HG03432 (cell line): ENCODE measurements at regions not wholly inside any gene's neighbourhood (a gene's known extent, or its start where the extent isn't known, plus 50 kb on each side); places are given as distances from the start of the nearest gene placed in this dataset.
"Not testable (repeated sequence)": the region's sequence is repeated elsewhere in the genome, so short reads cannot be mapped to it uniquely, and the experiment has no call there.

Source experiments
- ATAC-seq: cut with Tn5 transposase; IDR thresholded peaks from one replicate; pipeline ENCODE4 v1.9.1; 2021; ENCODE audit warnings: mild to moderate bottlenecking, moderate library complexity; ENCODE audit not compliant: unreplicated experiment

DNA sequence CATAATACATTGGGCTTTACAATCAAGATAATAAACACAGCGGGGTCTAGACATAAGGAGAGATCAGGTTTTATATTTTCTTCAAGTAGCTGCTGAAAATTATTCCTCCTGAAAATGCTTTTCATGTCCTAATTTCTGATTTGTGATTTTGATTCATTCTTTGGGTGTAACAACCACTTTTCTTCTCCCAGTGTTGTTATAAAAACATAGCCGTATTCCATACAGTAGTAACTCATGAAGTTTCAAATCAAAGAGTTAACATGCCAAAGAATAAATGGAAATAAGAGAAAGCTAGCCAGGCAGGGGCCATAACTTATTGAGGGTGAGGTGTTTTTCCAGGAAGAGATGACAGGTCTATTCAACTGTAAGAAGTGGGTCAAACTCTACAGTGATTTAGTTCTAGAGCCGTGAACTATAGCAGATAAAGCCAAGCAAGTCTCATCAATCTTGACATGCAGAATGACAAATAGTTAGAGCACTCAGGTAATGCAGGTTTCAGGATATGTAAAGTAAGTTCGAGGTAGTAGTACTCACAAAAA, 934.4 kb upstream of the SLITRK1 start:
- ATAC-seq = no peak

DNA sequence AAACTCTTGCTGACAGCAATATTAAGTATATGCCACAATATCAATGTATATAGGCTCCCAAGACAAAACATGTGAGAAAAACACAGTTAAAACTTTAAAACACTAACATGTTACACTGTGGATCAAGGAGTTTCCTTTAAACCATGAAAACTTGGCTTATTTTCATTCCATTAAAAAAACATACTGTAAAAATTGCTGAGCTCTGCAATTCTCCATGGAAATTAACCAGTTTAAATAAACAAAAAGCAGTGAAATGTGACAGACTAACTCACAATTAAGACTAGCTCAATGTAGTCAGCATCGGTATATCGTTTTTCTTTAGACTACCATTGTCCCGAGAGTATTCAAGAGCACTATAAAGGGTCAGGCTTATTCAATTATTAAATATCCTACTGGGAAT, 930.5 kb upstream of the SLITRK1 start:
- no peak for ATAC-seq

DNA sequence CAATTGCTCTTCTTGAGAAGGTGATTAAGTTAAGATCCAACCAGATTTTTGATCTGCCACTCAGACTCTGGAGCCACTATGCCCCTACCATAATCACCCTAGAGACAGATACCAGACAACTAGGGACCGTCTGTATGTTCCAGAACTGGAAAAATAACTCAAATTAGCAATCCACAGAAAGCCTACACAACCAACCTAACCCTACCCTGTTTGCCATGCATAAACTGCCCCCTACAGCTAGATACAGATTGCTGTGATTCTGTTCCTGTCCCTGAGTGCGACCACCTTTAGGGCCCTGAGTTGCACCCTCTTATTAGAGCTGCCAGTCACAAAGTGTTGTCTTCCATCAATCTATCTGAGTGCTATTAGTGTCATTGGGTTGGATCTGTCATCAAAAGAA, 929.8 kb upstream of the SLITRK1 start:
- ATAC-seq = no peak

DNA sequence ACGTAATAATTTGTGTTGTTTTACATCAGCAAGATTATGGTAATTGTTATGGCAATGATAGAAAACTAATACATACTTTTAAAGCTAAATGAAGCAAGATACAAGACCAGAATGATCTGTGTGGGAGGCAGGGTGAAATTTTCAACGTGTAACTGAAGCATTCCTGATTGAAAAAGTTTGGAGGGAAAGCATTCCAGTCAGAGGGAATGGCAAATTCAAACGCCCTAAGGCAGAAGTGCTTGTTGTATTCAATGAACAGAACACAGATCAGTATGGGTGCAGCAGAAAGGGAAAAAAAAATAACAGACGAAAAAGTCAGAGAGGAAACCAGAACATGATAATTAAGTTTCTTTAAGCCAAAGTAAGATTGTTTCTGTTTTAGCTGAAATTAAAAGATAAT, 928.5 kb upstream of the SLITRK1 start:
- no peak for ATAC-seq

DNA sequence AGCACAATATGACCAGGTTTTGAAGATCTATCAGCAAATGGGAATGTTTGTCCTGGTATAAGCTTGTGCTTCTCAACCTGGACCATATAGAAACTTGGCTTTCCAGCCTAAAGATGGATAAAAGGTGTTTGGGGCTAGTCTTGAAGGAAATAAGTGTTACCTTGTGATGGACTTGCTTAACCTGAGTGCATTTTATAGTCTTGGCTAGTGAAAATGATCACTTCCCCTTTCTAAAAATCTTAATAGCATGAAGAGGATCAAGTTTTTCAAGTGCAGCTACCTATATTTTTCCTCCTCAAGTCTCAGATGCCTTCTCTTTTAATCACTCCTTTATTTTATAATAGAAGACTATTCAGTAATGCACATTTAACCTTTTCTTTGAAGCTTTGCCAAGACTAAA, 919.8 kb upstream of the SLITRK1 start:
- ATAC-seq = no peak

DNA sequence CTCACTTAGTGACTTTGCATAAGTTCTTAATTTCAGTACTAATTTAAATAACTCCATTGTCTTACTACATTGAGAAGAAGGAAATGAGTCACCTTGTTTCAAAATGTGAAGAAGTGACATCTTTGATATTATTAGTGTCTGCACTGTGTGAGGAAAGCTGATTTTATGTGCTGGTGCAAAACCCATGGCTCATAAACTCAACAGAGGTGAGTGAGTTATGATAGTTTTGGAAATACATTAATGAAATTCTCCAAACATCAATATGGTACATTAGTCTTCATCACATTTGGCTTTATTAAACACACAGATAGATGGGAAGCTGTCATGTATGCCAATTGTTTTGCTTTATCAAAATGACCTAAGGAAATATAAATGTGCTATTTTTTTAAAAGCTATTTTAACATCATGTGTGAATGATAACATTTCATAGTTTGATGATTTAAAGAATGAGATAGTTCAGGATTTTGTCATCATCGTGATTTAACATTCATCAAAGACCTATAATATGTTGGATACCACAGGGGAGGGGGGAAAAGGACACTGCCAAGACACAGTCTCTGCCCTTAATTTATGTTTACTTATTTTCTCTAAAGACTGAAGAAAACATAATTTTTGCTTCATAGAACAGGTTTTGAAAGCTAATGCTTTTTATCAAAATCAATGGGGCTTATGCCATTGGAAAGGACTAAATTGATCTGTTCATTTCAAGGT, 902.3 kb upstream of the SLITRK1 start:
- ATAC-seq = no peak

DNA sequence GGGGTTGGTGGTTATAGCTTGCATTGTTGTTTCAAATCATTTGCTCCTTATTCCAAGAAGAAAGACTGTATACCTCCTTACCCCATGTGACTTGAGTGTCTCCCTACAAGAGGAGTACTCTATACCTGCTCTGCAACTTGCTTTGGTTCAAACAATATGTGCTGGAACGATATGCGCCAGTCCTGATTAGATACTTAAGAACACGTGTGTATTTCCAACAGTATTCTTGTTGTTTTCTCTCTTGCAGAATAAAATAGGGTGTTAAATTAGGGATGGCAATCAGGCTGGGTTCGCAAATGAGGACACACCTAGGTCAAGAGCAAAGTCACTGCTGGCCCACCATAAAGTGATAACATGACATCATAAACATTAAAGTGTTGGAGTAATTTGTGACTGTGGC, 895.0 kb upstream of the SLITRK1 start:
- no peak for ATAC-seq

DNA sequence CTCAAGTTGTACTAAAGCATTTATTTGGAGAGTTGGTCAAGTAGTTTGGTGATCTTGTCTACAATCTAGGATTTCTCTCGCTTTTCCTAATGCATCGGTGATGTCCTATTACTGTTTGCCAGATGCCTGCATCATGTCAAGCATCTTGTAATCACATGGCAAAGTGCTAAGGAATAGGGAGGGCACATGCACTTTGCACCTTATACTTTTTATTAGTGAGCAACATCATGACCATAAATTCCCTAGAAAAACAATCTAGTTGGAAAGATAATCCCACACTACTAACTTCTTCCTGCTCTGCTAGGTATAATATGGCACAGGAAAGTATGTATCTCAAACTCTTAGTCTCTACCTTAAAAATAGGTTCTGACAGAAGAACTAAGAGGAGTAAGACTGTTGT, 894.3 kb upstream of the SLITRK1 start:
- ATAC-seq = no peak

DNA sequence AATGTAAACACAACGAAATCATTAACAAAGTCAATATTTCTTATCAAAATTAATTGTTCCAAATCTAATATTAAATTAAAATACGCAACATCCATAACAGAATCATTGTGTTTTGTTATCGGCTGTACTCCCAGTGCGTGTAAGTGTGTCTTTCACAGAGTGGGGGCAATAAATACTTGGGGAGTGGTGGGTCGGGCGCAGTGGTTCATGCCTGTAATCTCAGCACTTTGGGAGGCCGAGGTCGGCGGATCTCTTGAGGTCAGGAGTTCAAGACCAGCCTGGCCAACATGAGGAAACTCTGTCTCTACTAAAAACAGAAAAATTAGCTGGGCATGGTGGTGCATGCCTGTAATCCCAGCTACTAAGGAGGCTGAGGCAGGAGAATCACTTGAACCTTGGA, 893.6 kb upstream of the SLITRK1 start:
- not testable (repeated sequence) for ATAC-seq

DNA sequence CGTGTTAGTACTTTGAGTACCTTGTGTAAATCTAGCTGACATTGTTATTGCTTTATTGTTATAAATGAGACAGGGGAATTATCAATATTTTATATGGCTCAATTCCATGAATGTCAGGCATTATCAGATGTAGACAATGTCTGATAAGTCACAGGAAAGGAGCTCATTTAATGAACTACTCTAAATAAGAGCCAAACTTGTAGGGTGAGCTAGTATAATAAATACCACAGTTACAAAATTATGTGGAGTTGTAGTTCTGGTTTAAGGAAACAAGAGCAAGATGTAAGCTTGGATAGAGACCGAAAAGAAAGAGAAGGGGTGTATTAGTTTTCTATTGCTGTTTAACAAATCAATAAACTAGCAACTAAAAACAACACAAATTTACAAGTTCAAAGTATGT, 891.8 kb upstream of the SLITRK1 start:
- ATAC-seq = no peak

DNA sequence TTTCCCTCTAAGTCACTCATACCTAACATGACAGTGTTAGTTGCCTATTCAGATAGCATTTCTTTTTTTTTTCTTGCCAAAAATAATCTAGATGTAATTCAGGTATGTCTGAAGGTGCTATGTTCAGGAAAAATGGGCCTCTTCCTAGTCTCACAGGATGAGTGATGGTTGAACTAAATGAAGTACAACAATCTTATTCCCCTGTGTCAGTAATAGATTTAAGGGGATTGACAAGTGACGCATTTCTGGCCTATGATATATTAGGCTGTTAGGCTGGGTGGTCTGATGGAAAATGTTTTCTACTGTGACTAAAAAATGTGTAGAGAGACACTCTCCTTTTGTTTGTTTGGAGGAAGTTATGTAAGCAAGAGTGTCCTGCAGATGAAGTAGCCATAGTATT, 878.7 kb upstream of the SLITRK1 start:
- no peak for ATAC-seq

DNA sequence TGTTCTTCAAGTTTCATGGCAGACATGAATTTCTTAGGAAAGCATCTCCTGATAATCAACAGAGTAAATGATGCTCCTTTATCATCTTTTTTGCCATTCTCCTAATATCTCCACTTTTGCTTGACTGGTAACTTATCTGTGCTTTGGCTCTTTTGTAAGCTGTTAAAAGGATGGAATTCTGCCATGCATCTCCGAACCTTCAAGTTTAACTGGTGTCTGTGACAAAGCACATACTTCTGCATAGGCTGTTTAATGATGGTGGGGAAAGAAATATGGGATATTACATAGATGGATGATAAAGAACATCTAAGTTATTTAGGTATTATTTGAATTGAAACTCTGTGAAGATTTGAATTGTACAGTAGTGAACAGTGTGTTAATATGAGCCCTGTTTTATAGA, 866.9 kb upstream of the SLITRK1 start:
- no peak for ATAC-seq

DNA sequence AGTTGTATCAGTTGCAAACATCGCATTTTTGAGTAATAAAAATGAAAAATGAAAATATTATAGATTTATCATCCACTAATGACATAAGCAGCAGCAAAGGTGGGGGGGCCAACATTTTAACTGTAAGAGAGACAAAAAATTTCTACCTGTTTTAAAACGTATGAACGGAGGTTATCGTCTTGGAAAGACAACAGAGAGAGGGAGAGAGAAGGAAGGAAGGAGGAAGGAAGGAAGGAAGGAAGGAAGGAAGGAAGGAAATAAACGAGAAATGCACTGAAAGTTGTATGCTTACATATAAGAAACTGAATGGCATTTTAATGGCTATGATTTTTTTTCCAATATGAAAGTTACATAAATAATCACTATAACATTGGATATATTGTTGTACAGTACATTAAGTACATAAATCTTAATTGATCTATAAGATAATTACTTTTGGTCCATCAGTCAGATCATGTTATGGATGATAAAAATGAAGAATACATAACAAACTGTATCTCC, 862.8 kb upstream of the SLITRK1 start:
- no peak for ATAC-seq

DNA sequence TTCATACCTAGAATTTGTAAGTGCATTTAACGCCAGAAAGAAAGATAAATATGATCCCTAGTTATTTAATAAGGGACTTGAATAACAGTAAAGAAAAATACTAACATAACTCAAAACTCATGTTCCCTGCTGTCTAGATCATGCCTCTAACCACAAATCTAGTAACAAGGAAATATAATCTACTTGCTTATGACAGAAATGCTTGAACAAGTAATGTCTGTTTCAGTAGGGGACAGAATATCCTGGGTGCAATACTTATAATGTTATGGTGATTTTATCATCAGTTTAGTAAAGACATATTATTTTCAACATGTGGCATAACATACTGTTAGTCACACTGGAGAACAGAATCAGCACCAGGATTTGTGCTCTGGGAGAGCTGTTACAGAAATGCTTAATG, 861.9 kb upstream of the SLITRK1 start:
- no peak for ATAC-seq

DNA sequence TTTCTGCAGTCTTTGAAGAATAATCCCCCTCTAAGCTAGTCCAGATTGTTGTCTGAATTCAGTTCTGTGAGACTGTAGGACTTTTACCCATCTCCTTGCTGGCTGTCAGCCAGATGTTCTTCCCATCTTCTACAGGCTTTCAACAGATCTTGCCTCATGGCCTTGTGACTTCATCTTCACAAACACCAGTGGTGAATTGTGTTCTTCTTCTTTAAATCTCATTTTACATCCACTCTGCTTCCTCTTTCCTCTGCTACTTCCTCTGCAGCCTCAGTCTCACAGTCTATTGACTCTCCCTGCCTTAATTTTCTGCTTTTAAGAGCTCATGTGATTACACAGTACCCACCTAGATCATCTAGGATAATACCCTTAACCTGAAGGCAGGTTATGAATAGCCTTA, 859.0 kb upstream of the SLITRK1 start:
- ATAC-seq = no peak

DNA sequence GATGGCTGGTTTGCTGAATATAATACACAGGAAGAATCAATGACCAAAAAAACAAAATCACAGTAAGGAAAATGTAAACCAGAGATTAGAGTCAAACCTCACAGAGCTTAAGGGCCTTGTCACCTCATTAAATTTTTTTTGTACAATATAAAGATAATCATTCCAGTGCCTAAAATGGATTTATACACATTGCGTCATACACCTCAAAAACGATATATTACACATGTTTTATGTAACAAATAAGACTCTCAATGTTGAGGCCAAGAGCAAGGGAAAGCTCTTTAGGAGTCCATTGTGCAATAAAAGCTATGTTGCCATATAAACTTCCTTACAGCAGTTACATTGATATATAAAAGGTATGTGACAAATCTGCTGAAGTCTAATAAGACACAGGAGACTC, 856.7 kb upstream of the SLITRK1 start:
- no peak for ATAC-seq

DNA sequence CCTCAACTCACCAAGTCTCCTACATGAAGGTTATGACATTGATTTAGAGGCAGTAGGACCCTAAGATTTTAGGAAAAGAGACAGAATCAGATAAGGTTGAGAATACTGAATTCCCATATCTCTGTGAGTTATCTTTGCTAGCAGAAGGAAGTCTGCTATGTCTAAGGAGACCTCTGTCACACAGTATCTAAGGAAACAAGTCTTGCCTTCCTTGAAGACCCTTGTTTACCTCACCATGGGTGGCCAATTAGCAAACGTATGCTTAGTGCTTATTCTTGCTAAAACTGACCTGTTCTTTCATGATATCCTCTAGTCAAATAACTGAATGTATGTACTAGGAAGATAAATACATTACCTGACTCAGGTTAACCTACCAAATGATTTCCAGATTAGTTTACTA, 855.4 kb upstream of the SLITRK1 start:
- no peak for ATAC-seq

DNA sequence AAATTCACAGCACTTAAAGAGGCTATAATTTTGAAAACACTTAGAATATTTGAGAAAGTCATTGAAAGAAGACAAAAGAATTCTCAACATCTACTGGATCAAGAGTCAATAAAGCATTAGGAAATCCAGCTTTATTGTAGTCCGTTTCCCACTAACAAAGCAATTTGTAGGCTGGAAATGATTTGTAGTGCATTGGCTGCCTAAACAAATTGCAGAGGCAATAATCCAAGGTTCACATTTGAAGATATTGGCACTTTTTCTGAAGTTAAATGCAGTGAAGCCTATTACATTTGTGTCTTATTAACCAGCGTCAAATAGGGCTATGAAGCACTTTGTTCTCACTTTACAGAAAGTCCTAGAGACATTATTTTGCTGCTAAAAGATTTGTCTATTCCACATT, 848.1 kb upstream of the SLITRK1 start:
- no peak for ATAC-seq

DNA sequence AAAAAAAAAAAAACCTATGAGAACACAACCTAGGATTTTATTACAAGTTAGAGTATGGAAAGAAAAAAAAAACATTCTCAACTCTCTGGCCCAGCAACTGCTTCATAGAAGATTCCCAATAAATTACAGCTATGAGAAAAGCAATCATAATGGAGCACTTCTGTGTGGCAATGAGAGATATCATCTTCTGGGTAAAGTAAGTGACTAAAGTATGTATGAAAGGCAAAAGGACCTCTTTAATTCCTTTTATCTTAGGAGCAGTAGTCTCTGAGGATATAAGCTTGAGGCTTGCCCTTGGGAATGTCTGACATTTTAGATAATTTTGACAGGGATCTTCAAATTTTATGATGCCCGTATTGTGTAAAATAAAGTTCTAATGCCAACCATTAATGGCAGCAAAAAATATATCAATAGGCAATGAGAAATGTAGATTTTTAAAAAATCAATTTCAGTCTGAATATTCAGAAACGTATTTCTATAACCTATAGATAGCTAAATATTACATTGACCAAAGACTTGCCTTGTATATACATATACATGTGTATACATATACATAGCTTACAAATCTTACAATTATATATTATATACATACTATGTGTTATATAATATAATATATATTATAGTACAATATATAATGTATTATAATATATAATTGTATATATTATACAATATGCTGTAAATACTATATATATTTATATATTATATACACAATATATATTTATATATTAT, 823.9 kb upstream of the SLITRK1 start:
- ATAC-seq = no peak

DNA sequence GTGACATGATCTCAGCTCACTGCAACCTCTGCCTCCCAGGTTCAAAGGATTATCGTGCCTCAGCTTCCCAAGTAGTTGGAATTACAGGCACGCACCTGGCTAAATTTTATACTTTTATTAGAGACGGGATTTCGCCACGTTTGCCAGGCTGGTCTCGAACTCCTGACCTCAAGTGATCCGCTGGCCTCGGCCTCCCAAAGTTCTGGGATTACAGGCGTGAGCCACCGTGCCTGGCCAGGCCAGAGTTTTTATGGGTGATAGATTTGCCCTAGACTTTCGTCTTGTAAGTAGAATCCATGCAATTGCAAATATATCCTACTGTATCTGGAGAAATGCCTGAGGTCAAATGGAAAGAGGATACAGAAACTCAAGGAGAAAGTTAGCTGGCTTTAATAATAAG, 819.9 kb upstream of the SLITRK1 start:
- no peak for ATAC-seq

DNA sequence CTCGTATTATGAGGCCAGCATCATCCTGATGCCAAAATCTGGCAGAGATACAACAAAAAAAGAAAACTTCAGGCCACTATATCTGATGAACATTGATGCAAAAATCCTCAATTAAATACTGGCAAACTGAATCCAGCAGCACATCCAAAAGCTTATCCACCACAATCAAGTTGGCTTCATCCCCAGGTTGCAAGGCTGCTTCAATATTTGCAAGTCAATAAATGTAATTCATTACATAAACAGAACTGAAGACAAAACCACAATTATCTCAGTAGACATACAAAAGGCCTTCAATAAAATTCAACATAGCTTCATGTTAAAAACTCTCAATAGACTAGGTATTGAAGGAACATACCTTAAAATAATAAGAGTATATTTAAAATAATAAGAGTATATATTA, 815.3 kb upstream of the SLITRK1 start:
- ATAC-seq = not testable (repeated sequence)

DNA sequence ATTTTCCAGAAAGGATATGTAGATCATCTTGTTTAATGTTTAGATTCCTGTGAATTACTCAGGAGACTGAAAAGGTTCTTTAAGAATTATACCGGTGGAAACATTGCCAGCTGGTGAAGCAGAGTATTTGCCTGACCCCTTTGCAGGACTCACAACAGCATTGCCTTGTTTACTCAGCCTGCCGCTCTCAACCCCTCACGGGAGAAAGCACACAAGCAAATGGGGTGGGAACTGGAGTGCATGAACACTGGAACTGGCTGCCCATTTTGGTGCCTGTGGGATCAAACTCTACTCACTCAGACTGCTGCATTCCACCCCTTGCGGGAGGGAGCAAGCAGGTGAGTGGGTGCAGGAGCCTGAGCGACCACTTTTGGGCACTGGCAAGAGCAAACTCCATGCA, 804.7 kb upstream of the SLITRK1 start:
- ATAC-seq = no peak
